AG10803 (cell line): ENCODE measurements at regions not wholly inside any gene's neighbourhood (a gene's known extent, or its start where the extent isn't known, plus 50 kb on each side); places are given as distances from the start of the nearest gene placed in this dataset.

Experiments used
- DNase-seq: peaks from one replicate; pipeline ENCODE4 v3.0.0; 2010; ENCODE audit warnings: low read depth
- H3K4me3 ChIP-seq: 2 replicates; pipeline ENCODE4 v1.5.1; 2011; ENCODE audit warnings: mild to moderate bottlenecking, low read length, control low read depth
- TF ChIP-seq, protein P1 (sequence below): conservative IDR thresholded peaks from 2 replicates; pipeline ENCODE4 v1.5.1; 2011; ENCODE audit warnings: mild to moderate bottlenecking, low read length, control low read depth, inconsistent platforms

DNA sequence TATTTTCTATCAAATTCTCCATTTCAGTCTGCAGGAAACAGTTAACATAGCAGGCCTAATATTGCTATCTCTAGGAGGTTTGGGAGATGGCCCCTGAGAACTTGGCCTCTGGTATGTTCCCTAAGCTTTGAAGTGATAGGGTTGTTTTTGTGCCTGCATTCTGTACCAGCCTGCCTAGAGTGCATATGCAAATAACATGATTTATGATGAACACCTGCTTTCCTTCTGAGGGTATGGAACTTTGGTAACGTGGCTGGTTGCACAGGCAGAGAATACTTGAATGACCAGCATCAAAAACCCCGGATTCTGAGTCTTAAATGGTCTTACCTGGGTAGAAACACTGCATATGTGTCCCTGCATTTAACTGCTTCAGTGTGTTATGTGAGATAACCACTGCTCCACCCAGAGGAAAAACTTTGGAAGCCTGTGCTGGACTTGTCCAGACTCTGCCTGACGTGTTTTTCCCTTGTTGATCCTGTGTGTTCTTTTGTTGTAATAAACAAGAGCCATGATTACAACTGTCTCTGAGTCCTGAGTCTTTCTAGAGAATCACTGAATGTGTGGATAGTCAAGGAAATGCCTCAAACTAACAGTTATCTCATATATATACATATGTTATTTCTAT lies 111.3 kb upstream of the ABCA1 start:
- H3K4me3 ChIP-seq, result no peak overlapping the region
- no peak for DNase-seq
- TF ChIP-seq, protein P1, sequence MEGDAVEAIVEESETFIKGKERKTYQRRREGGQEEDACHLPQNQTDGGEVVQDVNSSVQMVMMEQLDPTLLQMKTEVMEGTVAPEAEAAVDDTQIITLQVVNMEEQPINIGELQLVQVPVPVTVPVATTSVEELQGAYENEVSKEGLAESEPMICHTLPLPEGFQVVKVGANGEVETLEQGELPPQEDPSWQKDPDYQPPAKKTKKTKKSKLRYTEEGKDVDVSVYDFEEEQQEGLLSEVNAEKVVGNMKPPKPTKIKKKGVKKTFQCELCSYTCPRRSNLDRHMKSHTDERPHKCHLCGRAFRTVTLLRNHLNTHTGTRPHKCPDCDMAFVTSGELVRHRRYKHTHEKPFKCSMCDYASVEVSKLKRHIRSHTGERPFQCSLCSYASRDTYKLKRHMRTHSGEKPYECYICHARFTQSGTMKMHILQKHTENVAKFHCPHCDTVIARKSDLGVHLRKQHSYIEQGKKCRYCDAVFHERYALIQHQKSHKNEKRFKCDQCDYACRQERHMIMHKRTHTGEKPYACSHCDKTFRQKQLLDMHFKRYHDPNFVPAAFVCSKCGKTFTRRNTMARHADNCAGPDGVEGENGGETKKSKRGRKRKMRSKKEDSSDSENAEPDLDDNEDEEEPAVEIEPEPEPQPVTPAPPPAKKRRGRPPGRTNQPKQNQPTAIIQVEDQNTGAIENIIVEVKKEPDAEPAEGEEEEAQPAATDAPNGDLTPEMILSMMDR, result no peak

DNA sequence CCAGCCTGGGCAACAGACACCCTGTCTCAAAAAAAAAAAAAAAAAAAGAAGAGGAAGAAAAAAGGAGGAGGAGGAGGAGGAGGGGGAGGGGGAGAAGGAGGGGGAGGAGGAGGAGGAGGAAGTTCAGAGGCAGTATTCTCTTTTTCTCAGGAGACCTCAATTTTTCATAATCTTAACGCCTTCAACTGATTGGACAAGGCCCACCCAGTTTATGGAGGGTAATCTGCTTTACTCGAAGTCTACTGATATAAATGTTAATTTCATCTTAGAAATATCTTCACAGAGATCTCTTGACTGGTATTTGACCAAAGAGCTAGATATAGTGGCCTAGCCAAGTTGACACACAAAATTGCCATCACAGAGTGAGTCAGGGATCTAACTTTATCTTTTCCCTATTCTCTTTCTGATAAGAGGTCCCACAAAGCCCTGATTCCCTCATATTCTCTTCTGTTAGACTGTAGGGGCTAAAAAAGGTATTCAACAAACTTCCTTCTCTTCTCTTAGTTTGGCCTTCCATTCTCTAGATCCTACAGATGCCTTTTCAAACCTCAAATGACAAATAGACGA lies 115.5 kb upstream of the ABCA1 start:
- H3K4me3 ChIP-seq, result no peak overlapping the region
- no peak for DNase-seq
- TF ChIP-seq, protein P1, result no peak

DNA sequence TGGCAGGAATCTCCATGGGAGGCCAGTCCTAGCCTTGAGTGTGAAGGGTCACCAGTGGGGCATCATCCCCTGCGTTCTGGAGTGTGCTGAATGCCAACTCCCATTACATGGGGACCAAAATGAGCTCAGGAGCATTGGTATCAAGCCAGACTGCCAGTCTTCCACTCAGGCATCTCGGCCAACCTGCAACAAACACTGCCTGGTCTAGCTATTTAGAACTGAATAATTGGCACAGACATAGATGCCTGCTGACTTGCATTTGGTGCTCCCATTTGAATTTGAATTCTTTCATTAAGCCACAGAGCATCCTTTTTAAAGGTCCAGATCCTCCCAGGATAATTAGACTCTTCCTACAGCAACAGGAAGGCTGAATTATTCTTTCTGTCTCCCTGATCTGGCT lies 116.6 kb upstream of the ABCA1 start:
- no peak overlapping the region for H3K4me3 ChIP-seq
- TF ChIP-seq, protein P1, result no peak
- DNase-seq, result no peak

DNA sequence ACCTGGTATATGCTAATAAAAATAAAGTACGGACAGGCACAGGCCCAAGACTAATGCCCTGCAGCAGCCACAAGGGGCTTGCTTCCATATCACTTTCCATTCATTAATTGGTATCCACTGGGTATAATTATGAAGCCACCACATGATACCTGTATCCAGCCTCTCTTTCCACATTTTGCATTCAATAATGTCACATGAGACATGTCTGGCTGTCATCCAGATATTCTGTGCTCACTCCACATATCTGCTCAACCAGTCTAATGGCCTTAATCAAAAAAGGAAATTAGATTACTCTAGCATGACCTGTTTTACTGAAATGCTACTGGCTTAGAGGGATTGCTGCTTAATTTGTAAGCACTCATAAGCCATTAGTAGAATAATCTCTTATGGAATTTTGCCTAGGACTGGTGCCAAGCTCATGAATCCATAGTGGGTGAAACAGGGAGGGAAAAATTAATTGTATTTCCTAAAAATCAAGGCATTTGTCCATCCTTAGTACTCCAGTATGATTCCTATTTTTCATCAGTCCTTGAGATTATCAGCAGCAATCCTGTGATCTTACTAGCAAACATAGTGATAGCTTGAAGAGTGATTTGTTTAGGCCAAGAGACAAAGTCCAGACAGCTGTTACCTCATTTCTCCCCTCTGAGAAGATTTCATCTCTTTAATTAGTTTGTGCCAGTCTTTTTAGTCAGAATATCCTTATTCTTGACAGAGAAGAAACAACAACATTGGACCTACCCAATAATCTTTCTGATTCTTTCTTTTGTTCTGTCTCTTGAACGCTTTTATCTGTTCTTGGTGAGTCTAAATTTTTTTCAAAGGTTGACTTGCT lies 119.2 kb upstream of the ABCA1 start:
- no peak for DNase-seq
- no peak overlapping the region for H3K4me3 ChIP-seq
- TF ChIP-seq, protein P1, result no peak

DNA sequence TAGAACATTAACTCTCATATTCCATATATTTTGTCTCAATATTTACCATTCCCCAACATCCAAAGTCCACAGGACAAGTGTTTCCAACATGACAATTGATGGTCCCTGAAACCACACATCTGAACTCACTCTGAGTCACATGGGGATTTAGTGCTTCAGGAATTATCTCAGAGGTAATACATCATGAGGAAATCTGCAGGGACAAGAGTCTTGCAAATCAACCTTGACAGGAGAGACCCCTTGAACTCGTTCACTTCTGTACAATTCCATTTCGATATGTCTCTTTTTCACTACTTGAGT lies 119.7 kb upstream of the ABCA1 start:
- no peak overlapping the region for H3K4me3 ChIP-seq
- DNase-seq, result no peak
- TF ChIP-seq, protein P1, result no peak

DNA sequence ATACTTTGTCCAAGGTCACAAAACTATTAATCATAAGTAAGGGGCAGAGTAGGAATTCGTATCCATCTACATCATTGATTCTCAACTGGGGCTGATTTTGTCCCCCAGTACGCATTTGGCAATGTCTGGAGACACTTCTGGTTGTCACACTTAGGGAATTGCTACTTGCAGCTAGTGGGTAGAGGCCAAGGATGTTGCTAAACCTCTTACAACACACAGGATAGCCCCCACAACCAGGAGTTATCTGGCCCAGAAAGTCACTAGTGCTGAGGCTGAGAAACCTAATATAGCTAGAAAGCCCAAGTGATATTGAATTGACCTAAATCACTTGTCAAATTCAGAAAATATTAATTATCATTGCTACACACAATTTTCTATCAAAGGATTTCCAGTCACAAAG lies 120.4 kb upstream of the ABCA1 start:
- no peak for DNase-seq

More for the DNA sequence above, 120.4 kb upstream of the ABCA1 start:
- H3K4me3 ChIP-seq, result no peak overlapping the region
- TF ChIP-seq, protein P1, result no peak
